ENCODE measurements at regions not wholly inside any gene's neighbourhood (a gene's known extent, or its start where the extent isn't known, plus 50 kb on each side); places are given as distances from the start of the nearest gene placed in this dataset.

DNA sequence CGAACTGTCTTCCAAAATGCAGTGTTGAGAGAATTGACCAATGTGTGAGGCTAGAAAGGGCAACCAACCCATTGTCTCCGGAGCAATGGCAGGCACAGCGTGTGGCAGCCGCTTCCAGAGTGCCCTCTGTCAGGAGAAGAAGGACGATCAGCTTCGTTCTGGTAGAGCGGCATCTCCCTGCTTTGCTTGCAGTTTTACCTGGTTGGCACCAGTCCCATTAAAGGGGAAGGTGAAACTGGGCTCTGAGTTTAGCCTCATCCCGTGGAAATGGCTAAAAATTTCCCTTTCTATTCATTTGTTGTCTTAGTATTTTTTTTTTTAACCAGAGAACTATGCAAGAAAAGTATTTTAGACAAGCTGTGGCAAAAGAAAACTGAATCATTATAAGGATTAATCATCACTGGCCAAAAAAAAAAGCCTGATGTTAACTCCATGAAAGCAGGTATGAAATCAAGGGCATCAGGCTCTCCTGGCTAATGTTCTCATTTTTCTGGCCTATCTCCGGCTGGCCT is 81.5 kb upstream of the SLC7A1 start:
- TF ChIP-seq SP1 (IDR thresholded peaks at IDR 0.05) (no peak), RAD21 (IDR thresholded peaks at IDR 0.05) (no peak), TAF1 (conservative IDR thresholded peaks at IDR 0.05) (no peak)

Data from liver (tissue), 2 donors.